Lung microvascular endothelial cell (primary cell): ENCODE measurements at regions not wholly inside any gene's neighbourhood (a gene's known extent, or its start where the extent isn't known, plus 50 kb on each side); places are given as distances from the start of the nearest gene placed in this dataset.

Experiments
- DNase-seq, 2 donors: peaks; one replicate each; pipeline versions ENCODE4 v3.0.0 to v3.0.0-alpha.2; 2010; ENCODE audit warnings: low read depth in 2 of 2

GRCh38 chr7:117929237-117929636 is 56.0 kb upstream of the CTTNBP2 start:
- no peak for DNase-seq

GRCh38 chr7:117931314-117931713 is 58.1 kb upstream of the CTTNBP2 start:
- DNase-seq = no peak

DNA sequence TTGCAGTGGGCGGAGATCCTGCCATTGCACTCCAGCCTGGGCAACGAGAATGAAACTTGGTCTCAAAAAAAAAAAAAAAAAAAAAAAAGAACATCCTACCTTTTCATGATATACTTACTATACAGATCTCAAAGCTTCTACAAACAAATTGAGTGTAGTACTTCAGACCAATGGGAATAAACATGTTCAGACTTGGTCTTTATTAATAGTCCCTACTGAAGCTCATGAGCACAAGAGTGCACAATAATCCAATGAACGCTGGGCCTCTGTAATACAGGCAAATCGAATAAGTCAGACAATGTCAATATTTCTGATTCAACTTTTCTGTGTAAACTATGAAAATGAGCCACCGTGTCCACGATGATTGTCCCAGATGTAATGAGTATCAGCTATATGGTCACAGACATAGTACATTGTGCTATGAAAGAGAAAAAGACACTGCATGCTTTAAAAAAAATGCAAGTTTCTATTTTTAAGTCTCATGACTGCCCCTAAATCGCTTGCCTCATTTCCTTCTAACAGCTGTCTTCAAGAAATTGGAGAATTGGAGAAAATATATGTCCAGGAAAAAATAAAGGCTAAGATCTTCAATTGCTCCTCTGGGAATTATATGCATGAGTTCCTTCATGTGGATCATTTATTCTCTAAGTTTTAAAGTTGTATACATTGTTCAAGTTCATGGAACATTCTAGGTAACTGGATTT is 64.0 kb upstream of the CTTNBP2 start:
- no peak for DNase-seq

- DNase-seq = no peak
Observed at GRCh38 chr7:117937753-117938483, 64.7 kb upstream of the CTTNBP2 start.

DNA sequence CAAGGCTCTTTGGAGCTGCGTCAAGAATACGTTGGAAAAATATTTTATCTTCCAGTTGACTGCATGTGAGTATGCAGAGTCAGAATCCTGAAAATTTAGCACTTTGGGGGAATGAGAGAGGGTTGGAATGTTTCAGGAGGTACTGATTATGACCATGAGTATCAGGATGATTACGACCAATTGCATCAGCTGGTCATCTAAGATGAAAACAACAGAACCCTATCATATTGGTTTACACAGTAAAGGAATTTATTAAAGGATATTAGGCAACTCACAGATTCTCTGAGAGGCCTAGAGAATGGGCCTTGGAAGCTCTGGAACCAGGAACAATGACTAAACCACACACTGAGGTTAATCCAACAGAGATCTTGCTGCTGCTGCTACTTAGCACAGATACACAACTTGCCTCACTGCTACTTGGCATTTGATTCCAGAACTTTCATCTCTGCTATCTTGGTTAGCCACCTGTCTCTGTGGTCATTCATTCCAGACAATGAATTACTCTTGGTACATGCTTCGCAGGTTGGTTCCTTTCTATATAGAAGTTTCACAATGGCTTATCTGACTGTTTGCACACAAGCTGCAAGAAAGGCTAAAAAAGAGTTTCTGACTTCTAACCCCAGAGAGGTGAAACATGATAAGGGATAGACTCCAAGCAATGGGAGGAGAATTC is 68.0 kb upstream of the CTTNBP2 start:
- DNase-seq = no peak

DNA sequence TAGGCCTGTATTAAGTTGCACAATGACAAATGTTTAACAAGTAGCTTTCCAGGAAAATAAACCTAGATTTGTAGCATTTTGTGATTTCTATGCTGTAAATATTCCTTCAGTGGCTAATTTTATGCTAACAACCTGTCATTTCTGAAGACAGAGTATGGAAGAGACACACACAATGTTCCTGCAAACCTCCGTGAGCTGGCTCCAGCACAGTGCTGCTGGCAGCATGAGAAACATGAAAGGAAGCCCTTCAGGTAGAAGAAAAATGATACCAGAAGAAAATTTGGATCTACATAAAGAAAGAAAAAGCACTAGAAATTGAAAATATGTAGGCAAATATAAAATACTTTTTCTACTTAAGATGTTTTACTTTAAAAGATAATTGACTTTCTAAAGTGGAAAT is 69.5 kb upstream of the CTTNBP2 start:
- DNase-seq = no peak

- DNase-seq = no peak
Observed at GRCh38 chr7:117944886-117945285, 71.6 kb upstream of the CTTNBP2 start.

DNA sequence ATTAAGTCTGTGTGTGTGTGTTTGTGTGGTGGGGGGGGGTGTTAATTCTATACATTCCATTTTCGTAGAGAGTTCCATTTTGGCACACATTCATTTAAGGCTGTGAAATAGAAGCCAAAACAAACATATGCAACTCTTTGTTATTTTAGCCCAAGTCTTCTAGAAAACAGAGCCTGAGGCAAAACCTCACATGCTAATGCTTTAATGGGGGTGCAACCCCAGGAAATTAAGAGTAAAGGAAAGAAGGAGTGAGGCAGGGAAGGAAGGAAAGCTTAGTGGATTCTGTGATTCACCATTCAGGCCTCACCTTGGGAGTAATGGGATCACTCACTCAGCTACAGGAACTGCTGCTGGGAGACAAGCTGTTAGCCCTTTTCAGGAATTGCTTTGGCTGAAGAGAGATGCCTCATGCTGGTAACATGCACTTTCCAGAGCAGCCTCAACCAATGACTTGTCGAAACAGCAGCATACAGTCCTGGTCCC is 73.0 kb upstream of the CTTNBP2 start:
- no peak for DNase-seq

DNA sequence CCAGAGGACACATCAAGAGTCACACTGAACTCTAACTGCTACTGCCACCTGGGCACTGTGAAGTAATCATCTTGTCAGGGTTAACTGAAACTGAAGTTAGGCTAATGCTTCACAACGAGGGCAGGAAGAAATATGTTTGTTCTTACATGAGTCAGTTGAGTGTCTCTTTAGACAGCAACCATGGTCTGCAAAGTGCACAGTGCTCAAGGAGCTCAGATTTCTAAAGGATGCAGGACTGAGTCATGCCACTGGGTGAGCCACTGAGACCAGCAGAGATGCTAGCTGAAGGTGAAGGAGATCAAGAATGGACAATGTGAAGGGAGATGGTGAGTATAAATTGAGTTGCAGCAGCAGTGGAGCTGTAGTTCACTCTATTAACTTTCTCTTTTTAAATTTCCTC is 76.0 kb upstream of the CTTNBP2 start:
- DNase-seq = no peak

GRCh38 chr7:117950601-117951260 is 77.5 kb upstream of the CTTNBP2 start:
- DNase-seq = no peak

DNA sequence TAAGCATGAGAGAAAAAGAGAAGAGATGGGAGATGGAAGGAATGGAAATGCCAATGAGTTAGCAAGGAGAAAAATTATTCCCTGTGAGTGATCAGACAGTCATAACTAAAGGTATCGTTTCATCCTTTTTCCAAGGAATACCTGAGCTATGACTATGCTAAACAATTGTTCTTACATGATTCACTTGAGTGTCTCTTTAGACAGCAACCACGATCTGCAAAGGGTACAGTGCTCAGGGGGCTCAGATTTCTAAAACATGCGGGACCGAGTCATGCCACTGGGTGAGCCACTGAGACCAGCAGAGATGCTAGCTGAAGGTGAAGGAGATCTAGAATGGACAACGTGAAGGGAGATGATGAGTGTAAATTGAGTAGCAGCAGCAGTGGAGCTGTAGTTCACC is 78.0 kb upstream of the CTTNBP2 start:
- DNase-seq = no peak

- no peak for DNase-seq
Observed at GRCh38 chr7:117951691-117952280, 78.5 kb upstream of the CTTNBP2 start.

GRCh38 chr7:117955046-117955445 is 81.8 kb upstream of the CTTNBP2 start:
- DNase-seq = no peak

GRCh38 chr7:117960351-117960750 is 87.1 kb upstream of the CTTNBP2 start:
- DNase-seq = no peak

GRCh38 chr7:117961235-117961634 is 88.0 kb upstream of the CTTNBP2 start:
- no peak for DNase-seq

- DNase-seq = no peak
Observed at GRCh38 chr7:117962366-117962994, 89.2 kb upstream of the CTTNBP2 start.

GRCh38 chr7:117963264-117964197 is 90.3 kb upstream of the CTTNBP2 start:
- DNase-seq = no peak

DNA sequence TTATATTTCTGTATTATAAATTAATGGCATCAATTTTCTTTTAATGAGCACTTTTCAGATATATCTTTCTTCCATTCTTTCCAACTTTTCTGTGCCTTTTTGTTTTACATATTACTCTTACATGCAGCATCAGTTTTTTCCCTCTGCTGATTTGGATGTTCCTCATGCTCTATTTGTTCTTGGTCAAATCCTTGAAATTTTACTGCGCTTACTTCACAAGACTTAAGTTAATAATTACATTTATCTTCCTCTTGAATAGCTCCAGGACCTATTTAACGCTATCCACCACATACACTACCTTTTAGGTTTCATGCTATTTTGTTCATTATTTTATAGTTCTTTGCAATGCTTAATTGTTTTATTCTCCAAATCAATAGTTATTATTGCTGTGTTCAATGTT is 97.6 kb upstream of the CTTNBP2 start:
- DNase-seq = no peak

- no peak for DNase-seq
Observed at GRCh38 chr7:117971556-117972244, 98.5 kb upstream of the CTTNBP2 start.
